ENCODE measurements at regions not wholly inside any gene's neighbourhood (a gene's known extent, or its start where the extent isn't known, plus 50 kb on each side); places are given as distances from the start of the nearest gene placed in this dataset.

- TF ChIP-seq POLR2A (IDR thresholded peaks at IDR 0.05; ENCODE audit: low read depth) (no peak), CTCF (IDR thresholded peaks at IDR 0.05) (no peak), EP300 (IDR thresholded peaks at IDR 0.05) (no peak)
These were observed 455.0 kb upstream of the TCF4 start for GRCh38 chr18:56042915-56043536.

GRCh38 chr18:56038171-56039030 lies 450.4 kb upstream of the TCF4 start:
- WGBS = 85% methylated on average over 8 of the region's 8 CpGs
- H3K27ac ChIP-seq (replicated peaks in 1 of 4) = no peak overlapping the region
- no peak for TF ChIP-seq POLR2A (IDR thresholded peaks at IDR 0.05; ENCODE audit: low read depth)
- no peak for TF ChIP-seq POLR2AphosphoS5 (IDR thresholded peaks at IDR 0.05)
- no peak for TF ChIP-seq CTCF (IDR thresholded peaks at IDR 0.05)
- no peak for TF ChIP-seq EP300 (IDR thresholded peaks at IDR 0.05)
- intact Hi-C loops (cut with DNase I) = no loop called here
- H3K4me1 ChIP-seq = peaks cover 0 to 3% (median 0%) of the 10 kb centered on the region in 4 donors
- H3K9me3 ChIP-seq = no peaks in the 10 kb centered on the region
- no peak for DNase-seq (ENCODE audit: extremely low spot score)
- no peak overlapping the region for H3K4me3 ChIP-seq
- no peaks in the 10 kb centered on the region for H3K27me3 ChIP-seq
- no peaks in the 10 kb centered on the region for H3K36me3 ChIP-seq

More at GRCh38 chr18:56042915-56043536, 455.0 kb upstream of the TCF4 start:
- 98% methylated on average over 2 of the region's 2 CpGs for WGBS
- Histone ChIP-seq H3K36me3 (no peaks in the 10 kb centered on the region), H3K4me1 (peaks cover 0 to 2% (median 0%) of the 10 kb centered on the region in 4 donors), H3K27ac (replicated peaks in 1 of 4) (no peak overlapping the region), H3K4me3 (no peak overlapping the region), H3K27me3 (no peaks in the 10 kb centered on the region), H3K9me3 (peaks cover 0 to 4% (median 3%) of the 10 kb centered on the region in 4 donors)
- no peak for DNase-seq (ENCODE audit: extremely low spot score)
- intact Hi-C loops (cut with DNase I) = no loop called here

- H3K4me1 ChIP-seq = peaks cover 0 to 4% (median 2%) of the 10 kb centered on the region in 4 donors
- peaks cover 0 to 2% (median 0%) of the 10 kb centered on the region in 4 donors for H3K9me3 ChIP-seq
- intact Hi-C loops (cut with DNase I) = no loop called here
- H3K27ac ChIP-seq (replicated peaks in 1 of 4) = no peak overlapping the region
- 54% methylated on average over 2 of the region's 2 CpGs for WGBS
- no peak overlapping the region for H3K4me3 ChIP-seq
- DNase-seq (ENCODE audit: extremely low spot score) = no peak
- no peaks in the 10 kb centered on the region for H3K27me3 ChIP-seq
- TF ChIP-seq CTCF (IDR thresholded peaks at IDR 0.05) (no peak), EP300 (IDR thresholded peaks at IDR 0.05) (no peak), POLR2A (IDR thresholded peaks at IDR 0.05; ENCODE audit: low read depth) (no peak), POLR2AphosphoS5 (IDR thresholded peaks at IDR 0.05) (no peak)
- no peaks in the 10 kb centered on the region for H3K36me3 ChIP-seq
These were observed 448.7 kb upstream of the TCF4 start for GRCh38 chr18:56036741-56037140.

GRCh38 chr18:56035546-56035945 lies 447.6 kb upstream of the TCF4 start:
- no peak overlapping the region for H3K27ac ChIP-seq (replicated peaks in 1 of 4)
- H3K4me1 ChIP-seq = peaks cover 0 to 14% (median 6%) of the 10 kb centered on the region in 4 donors
- TF ChIP-seq EP300 (IDR thresholded peaks at IDR 0.05) (no peak), POLR2A (IDR thresholded peaks at IDR 0.05; ENCODE audit: low read depth) (no peak), CTCF (IDR thresholded peaks at IDR 0.05) (no peak), POLR2AphosphoS5 (IDR thresholded peaks at IDR 0.05) (no peak)
- WGBS = 90% methylated on average over 3 of the region's 3 CpGs
- H3K27me3 ChIP-seq = no peaks in the 10 kb centered on the region
- H3K4me3 ChIP-seq = no peak overlapping the region
- no peak for DNase-seq (ENCODE audit: extremely low spot score)
- intact Hi-C loops (cut with DNase I) = no loop called here
- peaks cover 0 to 2% (median 0%) of the 10 kb centered on the region in 4 donors for H3K9me3 ChIP-seq
- H3K36me3 ChIP-seq = no peaks in the 10 kb centered on the region
